ENCODE measurements at regions not wholly inside any gene's neighbourhood (a gene's known extent, or its start where the extent isn't known, plus 50 kb on each side); places are given as distances from the start of the nearest gene placed in this dataset.

DNA sequence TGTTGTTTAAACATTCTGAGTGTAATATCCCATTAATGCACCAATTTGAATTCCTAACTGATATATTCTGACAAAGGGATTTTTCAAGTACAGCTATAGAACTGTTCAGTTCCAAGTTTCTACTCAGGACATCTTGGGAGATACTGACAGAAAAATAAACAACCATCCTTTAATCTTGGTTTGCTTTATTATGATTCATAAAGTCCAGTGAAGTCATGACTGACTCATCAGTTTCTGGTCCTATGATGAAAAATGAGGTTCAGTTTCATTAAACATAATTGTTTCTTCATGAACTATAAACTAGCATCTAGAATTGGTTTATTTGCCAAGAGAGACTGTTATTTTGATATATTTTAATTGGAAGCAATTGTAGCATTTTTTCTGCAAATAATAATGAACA, 896.2 kb downstream of the CCDC85A start:
- ATAC-seq (no peak), DNase-seq (no peak)
- H3K9me3 ChIP-seq (ENCODE audit: control insufficient read depth, low read length, poor library complexity, severe bottlenecking) = peaks cover 3% of the 10 kb centered on the region
- H3K4me1 Mint-ChIP-seq = no peaks in the 10 kb centered on the region
- no peaks in the 10 kb centered on the region for H3K27me3 Mint-ChIP-seq
- no peak overlapping the region for H3K27ac Mint-ChIP-seq
- no peaks in the 10 kb centered on the region for H3K36me3 Mint-ChIP-seq (ENCODE audit: low read depth)
- no peak overlapping the region for H3K4me3 Mint-ChIP-seq

DNA sequence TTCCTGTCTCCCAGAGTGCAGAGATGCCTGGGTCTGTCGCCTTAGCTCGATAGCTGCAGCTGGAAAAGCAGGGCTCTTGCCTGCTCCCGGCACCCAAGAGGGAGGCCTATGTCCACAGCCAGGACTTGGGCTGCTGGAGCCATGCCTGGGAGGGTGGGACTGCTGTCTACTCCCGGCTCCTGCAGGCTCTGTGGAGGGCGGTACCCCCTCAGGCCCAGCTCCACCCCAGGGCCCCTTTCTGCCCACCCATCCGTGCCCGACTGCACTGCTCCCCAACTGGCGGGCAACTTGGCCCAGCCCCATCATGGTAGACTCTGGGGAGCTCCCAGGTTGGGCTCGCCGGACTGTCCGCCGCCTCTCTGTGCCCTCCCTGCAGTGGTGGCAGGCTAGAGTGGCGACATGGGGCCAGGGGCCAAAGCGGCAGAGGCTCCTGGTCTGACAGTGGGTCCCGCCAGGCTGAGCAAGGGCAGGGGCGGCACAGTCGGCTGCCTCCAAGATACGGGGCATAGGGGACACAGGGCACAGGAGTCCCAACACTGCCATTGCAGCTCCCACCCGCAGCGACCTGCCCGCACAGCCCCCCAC, 901.0 kb downstream of the CCDC85A start:
- H3K27ac Mint-ChIP-seq = no peak overlapping the region
- H3K27me3 Mint-ChIP-seq = no peaks in the 10 kb centered on the region
- no peaks in the 10 kb centered on the region for H3K36me3 Mint-ChIP-seq (ENCODE audit: low read depth)
- DNase-seq = no peak
- H3K4me1 Mint-ChIP-seq = no peaks in the 10 kb centered on the region
- peaks cover 3% of the 10 kb centered on the region for H3K9me3 ChIP-seq (ENCODE audit: control insufficient read depth, low read length, poor library complexity, severe bottlenecking)
- no peak for ATAC-seq
- H3K4me3 Mint-ChIP-seq = no peak overlapping the region

DNA sequence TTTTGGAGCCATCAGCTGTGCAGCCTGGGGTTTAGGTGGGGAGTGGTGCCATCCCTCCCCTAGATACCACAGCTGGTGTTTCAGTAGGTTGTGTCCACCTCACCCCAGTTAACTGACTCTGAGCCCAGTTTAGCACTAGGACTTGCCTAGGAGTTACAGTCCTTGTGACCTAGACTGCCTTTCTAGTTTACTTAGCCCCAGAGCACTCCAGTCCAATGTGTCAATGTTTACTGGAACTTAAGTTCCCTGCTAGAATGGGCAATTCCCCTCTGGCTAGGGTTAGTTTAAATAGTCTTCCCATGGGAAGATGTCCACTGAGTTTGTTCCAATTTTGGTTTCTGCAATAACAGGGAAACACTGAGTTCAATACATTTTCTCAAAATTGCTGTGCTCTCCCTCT, 909.2 kb downstream of the CCDC85A start:
- Mint-ChIP-seq H3K4me1 (no peaks in the 10 kb centered on the region), H3K27me3 (no peaks in the 10 kb centered on the region), H3K4me3 (no peak overlapping the region), H3K27ac (no peak overlapping the region), H3K36me3 (ENCODE audit: low read depth) (no peaks in the 10 kb centered on the region)
- no peak for ATAC-seq
- DNase-seq = no peak
- no peaks in the 10 kb centered on the region for H3K9me3 ChIP-seq (ENCODE audit: control insufficient read depth, low read length, poor library complexity, severe bottlenecking)

DNA sequence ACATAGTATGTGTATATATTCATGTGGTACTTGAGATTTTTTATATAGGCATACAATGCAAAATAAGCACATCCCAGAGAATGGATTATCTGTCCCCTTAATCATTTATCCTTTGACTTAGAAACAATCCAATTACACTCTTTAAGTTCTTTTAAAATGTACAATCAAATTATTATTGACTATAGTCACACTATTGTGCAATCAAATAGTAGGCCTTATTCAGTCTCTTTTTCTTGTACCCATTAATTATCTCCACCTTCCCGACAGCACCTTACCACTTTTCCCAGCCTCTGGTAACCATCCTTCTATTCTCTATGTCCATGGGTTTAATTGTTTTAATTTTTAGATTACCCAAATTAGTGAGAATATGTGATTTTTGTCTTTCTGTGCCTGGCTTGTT, 914.1 kb downstream of the CCDC85A start:
- Mint-ChIP-seq H3K4me1 (no peaks in the 10 kb centered on the region), H3K27ac (no peak overlapping the region), H3K27me3 (no peaks in the 10 kb centered on the region), H3K4me3 (no peak overlapping the region), H3K36me3 (ENCODE audit: low read depth) (no peaks in the 10 kb centered on the region)
- DNase-seq (no peak), ATAC-seq (no peak)
- no peaks in the 10 kb centered on the region for H3K9me3 ChIP-seq (ENCODE audit: control insufficient read depth, low read length, poor library complexity, severe bottlenecking)

DNA sequence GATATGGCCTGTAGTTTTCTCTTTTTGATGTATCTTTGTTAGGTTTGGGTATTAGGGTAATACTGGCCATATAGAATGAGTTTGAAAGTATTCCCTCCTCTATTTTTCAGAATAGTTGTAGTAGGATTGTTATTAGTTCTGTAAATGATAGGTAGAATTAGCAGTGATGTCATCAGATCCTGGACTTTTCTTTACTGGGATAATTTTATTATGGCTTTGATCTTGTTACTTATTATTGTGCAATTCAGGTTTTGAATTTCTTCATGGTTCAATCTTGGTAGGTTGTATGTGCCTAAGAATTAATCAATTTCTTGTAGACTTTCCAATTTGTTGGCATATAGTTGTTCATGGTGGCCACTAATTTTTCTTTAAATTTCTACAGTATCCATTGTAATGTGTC, 916.6 kb downstream of the CCDC85A start:
- DNase-seq (no peak), ATAC-seq (no peak)
- Mint-ChIP-seq H3K36me3 (ENCODE audit: low read depth) (no peaks in the 10 kb centered on the region), H3K27ac (no peak overlapping the region), H3K4me3 (no peak overlapping the region), H3K27me3 (no peaks in the 10 kb centered on the region), H3K4me1 (no peaks in the 10 kb centered on the region)
- no peaks in the 10 kb centered on the region for H3K9me3 ChIP-seq (ENCODE audit: control insufficient read depth, low read length, poor library complexity, severe bottlenecking)

DNA sequence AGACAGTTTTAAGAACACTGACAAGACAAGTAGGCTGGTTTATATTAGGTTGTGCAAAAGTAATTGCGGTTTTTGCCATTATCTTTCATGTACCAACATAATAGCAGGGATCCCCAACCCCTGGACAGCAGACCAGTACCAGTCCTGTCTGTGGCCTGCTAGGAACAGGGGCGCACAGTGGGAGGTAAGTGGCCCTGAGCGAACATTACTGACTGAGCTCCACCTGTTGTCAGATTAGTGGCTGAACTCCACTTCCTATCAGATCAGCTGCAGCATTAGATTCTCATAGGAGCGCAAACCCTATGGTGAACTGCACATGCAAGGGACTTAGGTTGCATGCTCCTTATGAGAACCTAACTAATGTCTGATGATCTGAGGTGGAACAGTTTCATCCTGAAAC, 921.9 kb downstream of the CCDC85A start:
- H3K4me1 Mint-ChIP-seq = no peaks in the 10 kb centered on the region
- no peak overlapping the region for H3K4me3 Mint-ChIP-seq
- no peaks in the 10 kb centered on the region for H3K9me3 ChIP-seq (ENCODE audit: control insufficient read depth, low read length, poor library complexity, severe bottlenecking)
- H3K27me3 Mint-ChIP-seq = no peaks in the 10 kb centered on the region
- no peak for ATAC-seq
- H3K36me3 Mint-ChIP-seq (ENCODE audit: low read depth) = no peaks in the 10 kb centered on the region
- no peak overlapping the region for H3K27ac Mint-ChIP-seq
- DNase-seq = no peak

DNA sequence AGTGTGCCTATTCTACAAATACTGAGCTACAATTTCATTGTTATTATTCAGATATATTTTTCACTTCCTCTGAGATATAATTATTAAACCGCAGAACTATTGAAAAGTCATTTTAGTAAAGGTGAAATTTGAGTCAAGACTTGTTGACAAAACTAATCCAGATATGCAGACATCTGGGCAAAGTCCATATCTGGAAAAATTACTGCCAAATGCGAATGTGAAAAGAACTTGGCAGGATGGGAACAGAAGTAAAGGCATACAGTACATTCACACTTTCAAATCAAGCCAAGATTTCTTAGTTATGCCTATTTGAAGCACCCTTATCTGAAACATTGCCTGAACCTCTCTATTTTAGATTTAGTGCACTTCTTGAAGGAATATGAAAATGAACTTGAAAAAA, 923.6 kb downstream of the CCDC85A start:
- Mint-ChIP-seq H3K27ac (no peak overlapping the region), H3K4me3 (no peak overlapping the region), H3K27me3 (no peaks in the 10 kb centered on the region), H3K36me3 (ENCODE audit: low read depth) (no peaks in the 10 kb centered on the region), H3K4me1 (no peaks in the 10 kb centered on the region)
- no peaks in the 10 kb centered on the region for H3K9me3 ChIP-seq (ENCODE audit: control insufficient read depth, low read length, poor library complexity, severe bottlenecking)
- DNase-seq = no peak
- no peak for ATAC-seq

DNA sequence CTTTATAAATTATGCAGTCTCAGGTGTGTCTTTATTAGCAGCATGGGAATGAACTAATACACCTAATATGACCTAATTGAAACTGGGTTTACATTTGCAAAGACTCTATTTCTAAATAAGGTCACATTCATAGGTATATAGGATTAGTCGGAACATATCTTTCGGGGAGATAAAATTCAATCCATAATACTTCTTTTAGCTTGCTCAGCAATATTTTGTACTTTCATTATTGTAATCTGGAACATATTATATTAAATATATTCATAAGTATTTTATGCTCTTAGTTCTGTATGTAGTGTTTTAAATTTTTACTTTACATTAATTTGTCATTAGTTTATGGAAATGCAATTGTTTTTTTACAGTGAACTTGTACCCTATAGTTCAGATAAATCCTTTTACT, 927.7 kb downstream of the CCDC85A start:
- no peaks in the 10 kb centered on the region for H3K27me3 Mint-ChIP-seq
- ATAC-seq = no peak

DNA sequence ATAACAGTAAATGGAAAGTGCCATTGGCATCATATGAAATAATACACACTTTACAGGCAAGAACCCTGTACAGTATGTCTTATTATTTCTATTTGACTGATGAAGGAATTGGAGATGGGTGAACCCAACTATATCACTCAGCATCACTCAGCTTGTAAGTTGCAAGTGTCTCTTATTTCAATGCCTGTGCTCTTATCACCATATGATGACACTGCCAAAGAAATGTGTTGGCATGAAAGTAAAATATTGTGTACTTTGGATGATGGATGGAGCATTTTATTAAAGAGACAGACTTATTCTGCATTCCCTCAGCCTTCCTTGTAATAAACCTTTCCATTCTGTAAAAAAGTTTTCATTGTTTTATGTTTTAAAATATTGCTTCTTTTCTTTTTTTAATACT, 927.5 kb upstream of the VRK2 start:
- ATAC-seq = no peak
- Mint-ChIP-seq H3K27ac (no peak overlapping the region), H3K27me3 (no peaks in the 10 kb centered on the region), H3K4me3 (no peak overlapping the region), H3K4me1 (no peaks in the 10 kb centered on the region), H3K36me3 (ENCODE audit: low read depth) (no peaks in the 10 kb centered on the region)
- no peaks in the 10 kb centered on the region for H3K9me3 ChIP-seq (ENCODE audit: control insufficient read depth, low read length, poor library complexity, severe bottlenecking)
- no peak for DNase-seq

More for the DNA sequence above, 927.7 kb downstream of the CCDC85A start:
- no peaks in the 10 kb centered on the region for H3K36me3 Mint-ChIP-seq (ENCODE audit: low read depth)
- H3K4me1 Mint-ChIP-seq = no peaks in the 10 kb centered on the region
- no peaks in the 10 kb centered on the region for H3K9me3 ChIP-seq (ENCODE audit: control insufficient read depth, low read length, poor library complexity, severe bottlenecking)
- no peak overlapping the region for H3K27ac Mint-ChIP-seq
- DNase-seq = no peak
- H3K4me3 Mint-ChIP-seq = no peak overlapping the region

DNA sequence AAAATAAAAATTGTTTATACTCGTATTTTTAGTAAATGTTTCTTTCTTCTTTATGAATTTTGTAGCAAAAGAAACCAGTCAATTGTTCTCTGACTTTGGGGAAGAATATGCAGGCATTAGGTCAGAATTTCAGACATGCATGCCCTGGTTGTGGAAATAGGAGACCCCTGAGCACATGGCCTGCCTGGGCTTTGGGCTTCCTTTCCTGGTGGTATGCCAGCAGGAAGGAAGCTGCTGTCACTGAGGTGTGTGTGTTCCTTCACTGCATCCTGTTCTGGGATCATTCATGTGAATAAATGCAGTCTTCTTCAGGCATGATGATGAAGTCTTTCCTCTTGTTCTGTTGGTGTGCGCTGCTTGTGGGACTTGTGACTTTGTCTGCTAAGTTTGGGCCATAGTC, 920.2 kb upstream of the VRK2 start:
- no peak overlapping the region for H3K27ac Mint-ChIP-seq
- ATAC-seq = no peak
- no peak for DNase-seq
- no peaks in the 10 kb centered on the region for H3K27me3 Mint-ChIP-seq
- no peaks in the 10 kb centered on the region for H3K9me3 ChIP-seq (ENCODE audit: control insufficient read depth, low read length, poor library complexity, severe bottlenecking)
- no peak overlapping the region for H3K4me3 Mint-ChIP-seq
- H3K36me3 Mint-ChIP-seq (ENCODE audit: low read depth) = no peaks in the 10 kb centered on the region
- no peaks in the 10 kb centered on the region for H3K4me1 Mint-ChIP-seq

DNA sequence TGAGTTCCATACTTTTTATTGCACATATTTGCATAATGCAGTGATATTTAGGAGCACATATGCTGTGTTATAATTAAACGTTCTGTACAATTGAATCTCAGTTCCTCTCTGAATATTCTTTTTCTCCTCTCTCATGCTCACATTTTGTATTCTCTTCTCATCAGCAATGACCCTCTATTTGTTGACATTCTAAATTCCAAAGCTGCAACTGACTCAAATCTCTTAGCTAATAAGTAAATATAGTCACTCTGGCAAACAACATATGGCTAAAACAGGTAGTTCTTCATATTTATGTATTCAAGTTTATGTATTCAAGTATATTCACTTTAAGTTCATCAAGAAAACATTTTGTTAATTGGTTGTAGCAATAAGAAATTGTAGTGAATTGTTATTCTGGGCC, 907.4 kb upstream of the VRK2 start:
- DNase-seq = no peak
- H3K27me3 Mint-ChIP-seq = no peaks in the 10 kb centered on the region
- H3K4me1 Mint-ChIP-seq = no peaks in the 10 kb centered on the region
- H3K27ac Mint-ChIP-seq = no peak overlapping the region
- H3K36me3 Mint-ChIP-seq (ENCODE audit: low read depth) = no peaks in the 10 kb centered on the region
- H3K9me3 ChIP-seq (ENCODE audit: control insufficient read depth, low read length, poor library complexity, severe bottlenecking) = no peaks in the 10 kb centered on the region
- ATAC-seq = no peak
- no peak overlapping the region for H3K4me3 Mint-ChIP-seq

DNA sequence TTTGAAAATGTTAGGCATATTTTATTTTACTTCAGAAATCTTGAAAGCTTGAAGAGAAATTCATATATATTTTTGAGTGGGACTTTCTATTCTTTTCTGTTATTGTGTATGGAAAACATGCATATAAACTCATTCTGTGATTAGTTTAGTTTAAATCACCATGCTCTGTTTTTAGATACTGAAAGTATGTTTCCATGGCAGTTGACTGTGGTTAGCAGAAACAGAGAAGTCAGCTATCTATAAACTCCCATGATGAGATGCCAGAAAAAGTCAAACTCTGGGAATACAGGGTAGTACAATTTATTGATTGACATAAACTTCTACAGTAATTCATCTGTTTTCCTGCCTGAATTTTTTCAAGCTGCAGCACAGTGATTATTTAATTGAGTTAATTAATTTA, 905.3 kb upstream of the VRK2 start:
- no peak overlapping the region for H3K4me3 Mint-ChIP-seq
- ATAC-seq (no peak), DNase-seq (no peak)
- H3K27ac Mint-ChIP-seq = no peak overlapping the region
- no peaks in the 10 kb centered on the region for H3K4me1 Mint-ChIP-seq
- no peaks in the 10 kb centered on the region for H3K9me3 ChIP-seq (ENCODE audit: control insufficient read depth, low read length, poor library complexity, severe bottlenecking)
- no peaks in the 10 kb centered on the region for H3K36me3 Mint-ChIP-seq (ENCODE audit: low read depth)
- H3K27me3 Mint-ChIP-seq = no peaks in the 10 kb centered on the region

DNA sequence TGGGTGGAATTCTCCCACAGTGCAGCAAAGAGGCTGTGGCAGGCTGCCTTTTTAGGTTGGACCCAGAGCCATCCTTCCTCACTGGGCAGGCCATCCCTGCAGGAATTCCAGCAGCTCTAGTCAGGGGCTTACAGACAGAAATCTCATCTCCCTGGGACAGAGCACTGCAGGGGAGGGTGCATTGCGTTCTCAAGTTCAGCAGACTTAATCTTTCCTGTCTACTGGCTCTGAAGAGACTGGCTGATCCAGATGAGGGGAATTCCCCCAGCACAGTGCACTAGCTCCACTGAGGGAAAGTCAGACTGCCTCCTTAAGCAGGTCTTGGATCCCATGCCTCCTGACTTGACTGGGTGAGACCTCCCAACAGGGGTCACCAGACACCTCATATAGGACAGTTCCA, 899.7 kb upstream of the VRK2 start:
- H3K4me1 Mint-ChIP-seq = no peaks in the 10 kb centered on the region
- H3K4me3 Mint-ChIP-seq = no peak overlapping the region
- ATAC-seq (no peak), DNase-seq (no peak)
- H3K27me3 Mint-ChIP-seq = no peaks in the 10 kb centered on the region
- H3K36me3 Mint-ChIP-seq (ENCODE audit: low read depth) = no peaks in the 10 kb centered on the region
- H3K9me3 ChIP-seq (ENCODE audit: control insufficient read depth, low read length, poor library complexity, severe bottlenecking) = peaks cover 3% of the 10 kb centered on the region
- no peak overlapping the region for H3K27ac Mint-ChIP-seq

DNA sequence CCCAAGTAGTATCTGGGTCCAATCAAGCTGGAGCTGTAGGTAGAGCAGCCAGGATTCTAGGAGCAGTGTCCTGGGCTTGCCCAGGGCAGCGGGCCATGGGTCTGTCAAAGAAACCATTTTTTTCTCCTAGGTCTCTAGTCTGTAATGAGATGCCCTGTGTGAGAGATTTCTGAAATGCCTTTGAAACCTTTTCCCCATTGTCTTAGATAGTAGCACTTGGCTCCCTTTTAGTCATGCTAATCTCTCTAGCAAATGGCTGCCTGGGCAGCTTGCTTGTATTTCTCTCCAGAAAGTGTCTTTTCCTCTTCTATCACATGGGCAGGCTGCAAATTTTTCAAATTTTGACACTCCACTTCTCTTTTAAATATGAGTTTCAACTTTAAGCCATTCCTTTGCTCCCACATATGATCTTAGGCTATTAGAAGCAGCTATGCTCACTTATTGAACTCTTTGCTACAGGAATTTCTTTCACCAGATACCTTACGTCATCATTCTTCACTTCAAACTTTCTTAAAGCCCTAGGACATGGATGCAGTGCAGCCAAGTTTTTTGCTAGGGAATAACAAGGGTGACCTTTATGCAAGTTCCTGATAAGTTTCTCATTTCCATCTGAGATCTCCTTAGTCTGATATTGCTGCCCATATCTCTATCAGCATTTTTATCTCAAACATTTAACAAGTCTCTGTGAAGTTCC, 890.2 kb upstream of the VRK2 start:
- Mint-ChIP-seq H3K4me1 (no peaks in the 10 kb centered on the region), H3K27me3 (no peaks in the 10 kb centered on the region), H3K4me3 (no peak overlapping the region), H3K27ac (no peak overlapping the region), H3K36me3 (ENCODE audit: low read depth) (no peaks in the 10 kb centered on the region)
- no peak for DNase-seq
- no peaks in the 10 kb centered on the region for H3K9me3 ChIP-seq (ENCODE audit: control insufficient read depth, low read length, poor library complexity, severe bottlenecking)
- no peak for ATAC-seq

Data from T-helper 17 cell (primary cell).